SK-N-SH (cell line): ENCODE measurements at regions not wholly inside any gene's neighbourhood (a gene's known extent, or its start where the extent isn't known, plus 50 kb on each side); places are given as distances from the start of the nearest gene placed in this dataset.

Experiments used
- CTCF ChIP-seq: fragments of 200-600 bp; sonication (generic); IDR thresholded peaks from 2 replicates; pipeline ENCODE4 v1.6.1; 2017; ENCODE audit warnings: antibody characterized with exemption, mild to moderate bottlenecking, moderate library complexity
- EP300 ChIP-seq, 2 experiments: IDR thresholded peaks; 2 replicates each; pipeline versions ENCODE4 v1.4.0 to v1.6.1; 2012; ENCODE audit warnings: borderline replicate concordance in 1 of 2, low read depth in 1 of 2, low read length in 1 of 2
- FOXM1 ChIP-seq: IDR thresholded peaks from 2 replicates; pipeline ENCODE4 v1.4.0; 2012; ENCODE audit warnings: low read depth, mild to moderate bottlenecking
- GABPA ChIP-seq: IDR thresholded peaks from 2 replicates; pipeline ENCODE4 v1.4.0; 2012; ENCODE audit warnings: low read depth, mild to moderate bottlenecking
- REST ChIP-seq: IDR thresholded peaks from 2 replicates; pipeline ENCODE4 v1.6.1; 2012; ENCODE audit warnings: mild to moderate bottlenecking, low read depth, low read length, moderate library complexity
- RXRA ChIP-seq: IDR thresholded peaks from 2 replicates; pipeline ENCODE4 v1.4.0; 2012; ENCODE audit warnings: low read depth, mild to moderate bottlenecking, borderline replicate concordance

GRCh38 chr12:131241517-131241916 lies 287.8 kb downstream of the ADGRD1 start:
- TF ChIP-seq FOXM1, result no peak
- no peak for TF ChIP-seq CTCF
- TF ChIP-seq EP300 (IDR thresholded peaks at IDR 0.05; ENCODE audit: borderline replicate concordance in 1 of 2, low read depth in 1 of 2, low read length in 1 of 2), result no peak
- no peak for TF ChIP-seq GABPA
- TF ChIP-seq REST, result no peak
- TF ChIP-seq RXRA, result no peak
